ENCODE measurements at regions not wholly inside any gene's neighbourhood (a gene's known extent, or its start where the extent isn't known, plus 50 kb on each side); places are given as distances from the start of the nearest gene placed in this dataset.

DNA sequence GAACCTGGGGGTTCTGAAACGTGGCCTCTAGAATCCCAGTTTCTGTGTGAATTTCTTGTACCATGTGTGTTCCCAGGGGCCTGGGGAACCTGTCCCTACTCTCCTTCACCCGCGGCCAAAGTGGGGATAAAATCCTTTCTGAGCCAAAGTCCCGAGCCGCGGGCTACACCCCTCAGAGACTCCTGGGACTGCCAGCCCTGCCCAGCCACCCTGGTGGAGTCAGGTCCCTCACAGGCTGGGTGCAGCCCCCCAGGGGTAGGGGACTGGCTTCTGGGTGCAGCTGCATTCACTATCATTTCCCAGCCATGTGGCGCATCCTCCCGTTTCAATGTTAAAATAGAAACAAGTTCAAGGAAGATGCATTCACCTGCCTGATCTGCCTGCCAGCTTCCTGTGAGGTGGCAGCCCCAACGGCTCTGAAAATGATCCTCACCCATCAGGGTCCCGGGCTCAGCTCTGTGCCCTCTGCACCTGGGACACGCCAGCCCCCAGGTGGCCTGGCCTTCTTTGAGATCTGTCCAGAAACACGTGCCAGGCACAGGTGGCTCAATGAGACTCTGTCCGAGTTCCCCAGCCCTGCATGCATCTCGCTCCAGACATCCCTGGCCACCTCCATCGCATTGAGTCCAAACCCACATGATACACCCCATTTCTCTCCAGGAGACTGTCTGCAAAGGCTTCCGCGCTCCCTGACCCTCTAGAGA lies 338.8 kb downstream of the CTTN start:
- TF ChIP-seq, protein P1, sequence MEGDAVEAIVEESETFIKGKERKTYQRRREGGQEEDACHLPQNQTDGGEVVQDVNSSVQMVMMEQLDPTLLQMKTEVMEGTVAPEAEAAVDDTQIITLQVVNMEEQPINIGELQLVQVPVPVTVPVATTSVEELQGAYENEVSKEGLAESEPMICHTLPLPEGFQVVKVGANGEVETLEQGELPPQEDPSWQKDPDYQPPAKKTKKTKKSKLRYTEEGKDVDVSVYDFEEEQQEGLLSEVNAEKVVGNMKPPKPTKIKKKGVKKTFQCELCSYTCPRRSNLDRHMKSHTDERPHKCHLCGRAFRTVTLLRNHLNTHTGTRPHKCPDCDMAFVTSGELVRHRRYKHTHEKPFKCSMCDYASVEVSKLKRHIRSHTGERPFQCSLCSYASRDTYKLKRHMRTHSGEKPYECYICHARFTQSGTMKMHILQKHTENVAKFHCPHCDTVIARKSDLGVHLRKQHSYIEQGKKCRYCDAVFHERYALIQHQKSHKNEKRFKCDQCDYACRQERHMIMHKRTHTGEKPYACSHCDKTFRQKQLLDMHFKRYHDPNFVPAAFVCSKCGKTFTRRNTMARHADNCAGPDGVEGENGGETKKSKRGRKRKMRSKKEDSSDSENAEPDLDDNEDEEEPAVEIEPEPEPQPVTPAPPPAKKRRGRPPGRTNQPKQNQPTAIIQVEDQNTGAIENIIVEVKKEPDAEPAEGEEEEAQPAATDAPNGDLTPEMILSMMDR (IDR thresholded peaks at IDR 0.05): no peak
- intact Hi-C loops (cut with micrococcal nuclease): no loop called here
- DNase-seq (no peak), ATAC-seq (ENCODE audit: low read depth) (no peak)
- Mint-ChIP-seq H3K27me3 (peaks cover 2% of the 10 kb centered on the region), H3K27ac (no peak overlapping the region), H3K36me3 (ENCODE audit: low read depth) (no peaks in the 10 kb centered on the region), H3K4me1 (no peaks in the 10 kb centered on the region), H3K9me3 (no peaks in the 10 kb centered on the region), H3K4me3 (no peak overlapping the region)
- ChIA-PET POLR2A (no interaction called here), CTCF (no interaction called here)

DNA sequence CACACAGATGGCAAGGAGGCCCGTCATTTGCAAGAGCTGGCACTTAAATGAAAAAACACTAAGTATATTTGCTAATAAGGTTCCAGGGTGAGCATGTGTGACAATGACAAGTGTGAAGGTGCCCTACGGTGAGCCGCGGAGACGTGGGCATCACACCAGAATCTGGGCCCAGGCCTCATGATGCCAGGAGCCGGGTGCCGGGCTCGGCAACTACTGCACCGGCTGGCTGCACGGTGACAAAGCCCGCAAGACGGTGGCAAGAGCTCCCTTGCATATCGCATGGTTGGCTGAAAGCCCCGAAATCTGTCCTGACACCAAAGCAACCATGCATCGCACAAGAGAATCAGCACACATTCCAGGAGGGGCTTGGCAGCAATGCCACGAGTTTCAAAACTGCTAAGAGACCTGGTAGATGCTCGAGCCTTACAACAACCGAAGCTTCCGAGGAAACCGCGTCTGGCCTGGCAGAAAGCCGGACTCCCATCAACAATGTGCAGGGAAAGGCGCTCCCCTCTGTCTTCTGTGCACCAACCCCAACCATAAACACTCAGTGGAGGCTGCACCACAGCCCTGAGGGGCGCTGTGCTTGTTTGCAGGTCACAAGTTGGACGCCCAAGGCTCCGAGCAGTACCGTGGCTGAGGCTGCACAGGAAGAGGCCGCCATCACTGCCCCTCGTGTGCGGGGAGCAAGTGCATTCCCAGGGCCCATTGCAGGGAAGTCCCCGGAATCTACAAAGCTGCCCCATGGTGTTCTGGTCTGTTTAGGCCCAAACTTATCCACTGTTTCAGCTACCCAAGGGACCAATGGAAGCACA lies 339.7 kb downstream of the CTTN start:
- CTCF ChIA-PET: no interaction called here

DNA sequence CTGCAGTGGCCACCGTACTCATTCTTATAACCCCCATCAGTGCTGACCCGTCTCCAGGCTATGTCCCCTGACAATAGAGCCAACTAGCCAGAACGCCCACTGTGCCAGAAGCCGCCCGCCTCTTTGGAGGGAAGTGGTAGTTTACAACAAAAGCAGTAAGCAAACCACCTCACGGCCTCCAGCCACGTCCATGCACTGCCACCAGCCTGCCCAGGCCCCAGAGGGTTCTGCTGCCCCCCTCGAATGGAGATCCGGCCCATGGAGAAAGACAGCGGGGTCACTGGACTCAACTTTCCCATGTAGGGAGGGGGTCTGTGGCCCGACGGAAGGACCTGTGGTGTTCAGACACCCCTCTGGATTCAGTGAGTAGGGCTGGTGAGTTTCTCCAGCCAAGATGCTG lies 340.3 kb downstream of the CTTN start:
- DNase-seq: no peak
- POLR2A ChIA-PET: no interaction called here

More for the DNA sequence above, 339.7 kb downstream of the CTTN start:
- ATAC-seq (ENCODE audit: low read depth): no peak
- Mint-ChIP-seq H3K9me3 (no peaks in the 10 kb centered on the region), H3K27ac (no peak overlapping the region), H3K4me1 (no peaks in the 10 kb centered on the region), H3K4me3 (no peak overlapping the region), H3K27me3 (peaks cover 9% of the 10 kb centered on the region), H3K36me3 (ENCODE audit: low read depth) (no peaks in the 10 kb centered on the region)
- no peak for DNase-seq
- POLR2A ChIA-PET: no interaction called here
- intact Hi-C loops (cut with micrococcal nuclease): no loop called here
- TF ChIP-seq, protein P1 (IDR thresholded peaks at IDR 0.05): no peak

DNA sequence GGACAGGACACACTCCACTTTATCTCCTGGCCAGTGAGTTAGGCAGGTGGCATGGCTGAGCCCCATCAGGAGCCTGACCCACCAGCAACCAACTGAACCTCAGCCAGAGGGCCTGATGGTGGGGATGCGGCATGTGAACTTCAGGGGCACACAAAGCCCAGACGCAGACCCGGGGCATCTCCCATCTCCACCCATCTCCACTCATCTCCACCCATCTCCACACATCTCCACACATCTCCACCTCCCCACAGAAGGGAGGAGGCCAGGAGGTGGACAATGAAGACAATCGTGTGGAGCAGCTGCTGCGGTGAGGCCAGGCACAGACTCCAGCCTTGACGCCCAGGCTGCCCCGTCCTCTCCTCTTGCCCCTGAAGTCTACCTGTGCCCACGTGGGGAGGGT lies 340.8 kb downstream of the CTTN start:
- no peaks in the 10 kb centered on the region for H3K9me3 Mint-ChIP-seq
- POLR2A ChIA-PET: no interaction called here
- ATAC-seq (ENCODE audit: low read depth) (no peak), DNase-seq (no peak)
- H3K36me3 Mint-ChIP-seq (ENCODE audit: low read depth): no peaks in the 10 kb centered on the region
- H3K4me3 Mint-ChIP-seq: no peak overlapping the region
- intact Hi-C loops (cut with micrococcal nuclease): no loop called here
- H3K4me1 Mint-ChIP-seq: no peaks in the 10 kb centered on the region
- TF ChIP-seq, protein P1 (IDR thresholded peaks at IDR 0.05): no peak
- H3K27me3 Mint-ChIP-seq: peaks cover 16% of the 10 kb centered on the region
- H3K27ac Mint-ChIP-seq: no peak overlapping the region
- CTCF ChIA-PET: no interaction called here

More for the DNA sequence above, 340.3 kb downstream of the CTTN start:
- no peak for ATAC-seq (ENCODE audit: low read depth)
- TF ChIP-seq, protein P1 (IDR thresholded peaks at IDR 0.05): no peak
- CTCF ChIA-PET: no interaction called here
- H3K27ac Mint-ChIP-seq: no peak overlapping the region
- H3K36me3 Mint-ChIP-seq (ENCODE audit: low read depth): no peaks in the 10 kb centered on the region
- intact Hi-C loops (cut with micrococcal nuclease): no loop called here
- H3K9me3 Mint-ChIP-seq: no peaks in the 10 kb centered on the region
- peaks cover 14% of the 10 kb centered on the region for H3K27me3 Mint-ChIP-seq
- no peaks in the 10 kb centered on the region for H3K4me1 Mint-ChIP-seq
- H3K4me3 Mint-ChIP-seq: no peak overlapping the region

DNA sequence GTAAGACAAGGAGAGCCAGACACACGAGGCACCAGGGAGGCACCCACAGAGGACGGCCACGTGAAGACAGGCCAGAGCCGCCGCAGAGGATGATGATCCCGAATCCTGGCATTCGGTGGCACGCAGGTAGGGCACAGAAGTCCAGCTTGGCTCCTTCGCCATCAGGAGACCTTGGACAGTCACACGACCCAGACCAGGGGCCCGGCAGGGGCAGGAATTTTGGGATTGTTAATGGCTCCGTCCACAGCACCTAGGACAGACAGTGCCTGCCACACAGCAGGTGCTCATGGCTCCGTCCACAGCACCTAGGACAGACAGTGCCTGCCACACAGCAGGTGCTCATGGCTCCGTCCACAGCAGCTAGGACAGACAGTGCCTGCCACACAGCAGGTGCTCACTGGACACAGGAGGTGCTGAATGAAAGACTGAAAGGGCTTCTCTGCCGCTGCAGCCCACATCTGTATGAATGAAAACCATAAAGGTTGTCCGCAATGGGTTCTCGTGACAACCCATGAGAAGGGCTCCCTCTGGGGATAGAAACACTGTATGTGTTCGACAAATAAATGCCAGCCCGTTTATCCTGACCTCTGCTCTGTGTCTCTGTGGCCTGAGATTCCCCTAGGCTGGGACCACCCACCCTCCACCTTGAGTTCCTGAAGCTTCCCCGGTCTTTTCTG lies 341.6 kb downstream of the CTTN start:
- no peak overlapping the region for H3K4me3 Mint-ChIP-seq
- no peaks in the 10 kb centered on the region for H3K4me1 Mint-ChIP-seq
- H3K27ac Mint-ChIP-seq: no peak overlapping the region
- peaks cover 16% of the 10 kb centered on the region for H3K27me3 Mint-ChIP-seq
- ChIA-PET CTCF (no interaction called here), POLR2A (no interaction called here)
- DNase-seq: no peak
- no peak for ATAC-seq (ENCODE audit: low read depth)
- no peaks in the 10 kb centered on the region for H3K9me3 Mint-ChIP-seq
- H3K36me3 Mint-ChIP-seq (ENCODE audit: low read depth): no peaks in the 10 kb centered on the region
- TF ChIP-seq, protein P1 (IDR thresholded peaks at IDR 0.05): no peak
- intact Hi-C loops (cut with micrococcal nuclease): no loop called here
